Mesothelial cell of epicardium (in vitro differentiated cells): ENCODE measurements at regions not wholly inside any gene's neighbourhood (a gene's known extent, or its start where the extent isn't known, plus 50 kb on each side); places are given as distances from the start of the nearest gene placed in this dataset.

Source experiments
- DNase-seq, 2 experiments: peaks; one replicate each; pipeline ENCODE4 v3.0.0; 2021; ENCODE audit warnings: low spot score in 2 of 2; ENCODE audit not compliant: unreplicated experiment in 2 of 2
- H3K27ac Mint-ChIP-seq: 2 replicates; pipeline ENCODE4 v1.8.0; 2021; ENCODE audit warnings: mixed read lengths
- H3K27me3 Mint-ChIP-seq: 2 replicates; pipeline ENCODE4 v1.8.0; 2021; ENCODE audit warnings: low read depth, mixed read lengths
- H3K36me3 Mint-ChIP-seq: 2 replicates; pipeline ENCODE4 v1.8.0; 2021; ENCODE audit warnings: mixed read lengths
- H3K4me1 Mint-ChIP-seq: 2 replicates; pipeline ENCODE4 v1.8.0; 2021; ENCODE audit warnings: mixed read lengths
- H3K4me3 Mint-ChIP-seq: 2 replicates; pipeline ENCODE4 v1.8.0; 2021; ENCODE audit warnings: mild to moderate bottlenecking, moderate library complexity, mixed read lengths
- H3K9me3 Mint-ChIP-seq: 2 replicates; pipeline ENCODE4 v1.8.0; 2021; ENCODE audit warnings: mixed read lengths
- TF ChIP-seq, protein P1 (sequence below): fragments of 200-600 bp; sonication (generic); IDR thresholded peaks from one replicate; pipeline ENCODE4 v1.5.0; 2021; ENCODE audit warnings: antibody characterized with exemption; ENCODE audit not compliant: unreplicated experiment

DNA sequence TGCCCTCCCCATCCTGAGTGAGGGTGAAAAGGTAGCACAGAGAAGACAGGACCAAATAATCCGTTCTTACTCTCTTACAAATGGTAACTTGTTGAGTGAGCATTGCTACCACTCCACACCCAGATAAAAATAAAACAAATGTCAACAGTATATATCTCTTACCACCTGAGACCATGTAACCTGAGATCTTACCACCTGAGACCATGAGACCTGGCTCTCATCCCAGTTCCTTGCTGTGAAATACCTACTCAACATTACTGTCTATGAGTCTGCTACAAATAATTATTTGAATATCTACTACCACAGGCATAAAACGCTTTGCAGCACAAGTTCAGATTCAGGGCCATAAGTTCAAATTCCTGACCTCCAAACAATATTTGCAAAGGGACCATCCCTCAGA, 234.7 kb downstream of the C1D start:
- Mint-ChIP-seq H3K27ac (no peak overlapping the region), H3K27me3 (no peaks in the 10 kb centered on the region), H3K4me3 (no peak overlapping the region), H3K4me1 (peaks cover 17% of the 10 kb centered on the region), H3K9me3 (peaks cover 13% of the 10 kb centered on the region), H3K36me3 (no peaks in the 10 kb centered on the region)
- TF ChIP-seq, protein P1, sequence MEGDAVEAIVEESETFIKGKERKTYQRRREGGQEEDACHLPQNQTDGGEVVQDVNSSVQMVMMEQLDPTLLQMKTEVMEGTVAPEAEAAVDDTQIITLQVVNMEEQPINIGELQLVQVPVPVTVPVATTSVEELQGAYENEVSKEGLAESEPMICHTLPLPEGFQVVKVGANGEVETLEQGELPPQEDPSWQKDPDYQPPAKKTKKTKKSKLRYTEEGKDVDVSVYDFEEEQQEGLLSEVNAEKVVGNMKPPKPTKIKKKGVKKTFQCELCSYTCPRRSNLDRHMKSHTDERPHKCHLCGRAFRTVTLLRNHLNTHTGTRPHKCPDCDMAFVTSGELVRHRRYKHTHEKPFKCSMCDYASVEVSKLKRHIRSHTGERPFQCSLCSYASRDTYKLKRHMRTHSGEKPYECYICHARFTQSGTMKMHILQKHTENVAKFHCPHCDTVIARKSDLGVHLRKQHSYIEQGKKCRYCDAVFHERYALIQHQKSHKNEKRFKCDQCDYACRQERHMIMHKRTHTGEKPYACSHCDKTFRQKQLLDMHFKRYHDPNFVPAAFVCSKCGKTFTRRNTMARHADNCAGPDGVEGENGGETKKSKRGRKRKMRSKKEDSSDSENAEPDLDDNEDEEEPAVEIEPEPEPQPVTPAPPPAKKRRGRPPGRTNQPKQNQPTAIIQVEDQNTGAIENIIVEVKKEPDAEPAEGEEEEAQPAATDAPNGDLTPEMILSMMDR, result no peak
- DNase-seq, result no peak

DNA sequence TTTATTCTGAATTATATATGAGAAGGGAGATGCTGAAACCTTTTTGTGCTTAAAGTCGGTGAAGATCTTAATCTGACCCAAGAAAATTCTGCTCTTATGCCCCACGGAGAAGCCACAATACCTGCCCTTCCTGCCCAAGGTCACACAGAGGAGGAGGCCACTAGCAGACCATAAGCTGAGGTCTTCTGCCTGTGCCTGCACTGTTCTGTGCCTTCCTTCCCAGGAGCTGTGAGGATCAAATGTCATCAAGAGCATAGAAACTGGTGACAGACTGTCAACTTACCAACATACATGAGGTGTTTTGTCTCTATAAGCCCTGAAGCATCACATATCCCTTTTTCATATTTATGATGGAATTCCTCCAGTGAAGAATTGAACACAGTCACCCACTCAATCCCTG, 233.3 kb downstream of the C1D start:
- TF ChIP-seq, protein P1, result no peak
- Mint-ChIP-seq H3K4me3 (no peak overlapping the region), H3K36me3 (no peaks in the 10 kb centered on the region), H3K4me1 (peaks cover 11% of the 10 kb centered on the region), H3K27ac (no peak overlapping the region), H3K27me3 (no peaks in the 10 kb centered on the region), H3K9me3 (peaks cover 13% of the 10 kb centered on the region)
- DNase-seq, result no peak

DNA sequence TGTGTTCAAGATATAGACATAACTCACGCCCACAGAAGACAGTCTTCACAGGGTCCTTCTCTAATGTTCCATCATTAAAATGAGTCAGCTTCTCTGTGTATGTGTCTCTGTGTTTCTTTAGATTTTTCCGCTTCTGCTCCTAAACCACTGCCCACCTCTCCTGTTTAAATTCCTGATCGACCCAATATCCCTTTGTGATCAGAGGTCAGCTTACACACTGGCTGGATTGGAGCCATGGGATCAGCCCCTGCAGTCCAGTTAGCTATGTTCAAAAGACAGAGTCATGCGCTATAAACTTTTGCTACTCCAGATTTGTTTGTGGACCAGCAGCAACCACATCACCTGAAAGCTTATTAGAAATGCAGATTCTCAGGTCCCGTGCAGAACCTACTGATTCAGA, 229.2 kb downstream of the C1D start:
- no peaks in the 10 kb centered on the region for H3K9me3 Mint-ChIP-seq
- no peak overlapping the region for H3K4me3 Mint-ChIP-seq
- H3K36me3 Mint-ChIP-seq, result no peaks in the 10 kb centered on the region
- no peak overlapping the region for H3K27ac Mint-ChIP-seq
- DNase-seq, result no peak
- no peaks in the 10 kb centered on the region for H3K4me1 Mint-ChIP-seq
- TF ChIP-seq, protein P1, result no peak
- no peaks in the 10 kb centered on the region for H3K27me3 Mint-ChIP-seq

DNA sequence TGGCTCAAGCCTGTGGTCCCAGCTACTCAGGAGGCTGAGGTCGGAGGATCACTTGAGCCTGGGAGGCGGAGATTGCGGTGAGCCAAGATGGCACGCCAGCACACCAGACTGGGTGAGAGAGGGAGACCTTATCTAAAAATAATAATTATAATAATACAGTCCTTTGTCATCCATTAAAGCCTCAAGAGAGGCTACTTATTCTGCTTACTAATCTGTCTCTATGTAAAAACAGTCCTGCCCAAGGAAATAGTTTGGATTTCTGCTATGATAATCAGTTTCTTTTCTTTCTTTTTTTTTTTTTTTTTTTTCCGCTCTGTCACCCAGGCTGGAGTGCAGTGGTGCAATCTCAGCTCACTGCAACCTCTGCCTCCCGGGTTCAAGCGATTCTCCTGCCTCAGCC, 228.3 kb downstream of the C1D start:
- TF ChIP-seq, protein P1, result no peak
- DNase-seq, result no peak
- H3K27me3 Mint-ChIP-seq, result no peaks in the 10 kb centered on the region
- no peak overlapping the region for H3K4me3 Mint-ChIP-seq
- no peaks in the 10 kb centered on the region for H3K9me3 Mint-ChIP-seq
- H3K36me3 Mint-ChIP-seq, result no peaks in the 10 kb centered on the region
- H3K4me1 Mint-ChIP-seq, result peaks cover 2% of the 10 kb centered on the region
- H3K27ac Mint-ChIP-seq, result no peak overlapping the region

DNA sequence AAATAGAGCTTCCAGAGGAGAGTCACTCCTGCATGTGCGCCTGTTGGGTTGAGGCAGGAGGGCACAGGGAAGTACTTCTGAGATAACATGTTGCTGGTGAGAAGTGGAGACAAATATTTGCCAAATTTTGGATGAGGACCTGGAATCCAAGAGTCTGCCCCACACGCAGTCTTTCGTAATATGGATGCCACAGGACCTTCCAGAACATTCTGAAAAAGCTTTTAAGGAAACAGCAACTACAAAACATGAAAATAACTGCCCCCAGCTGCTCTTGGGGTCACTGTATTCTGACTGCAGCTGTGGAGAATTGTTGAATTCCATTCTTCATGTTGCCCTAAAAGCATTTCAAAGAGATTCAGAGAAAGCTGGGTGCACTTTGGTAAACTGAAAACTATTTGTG, 227.5 kb downstream of the C1D start:
- peaks cover 5% of the 10 kb centered on the region for H3K4me1 Mint-ChIP-seq

DNA sequence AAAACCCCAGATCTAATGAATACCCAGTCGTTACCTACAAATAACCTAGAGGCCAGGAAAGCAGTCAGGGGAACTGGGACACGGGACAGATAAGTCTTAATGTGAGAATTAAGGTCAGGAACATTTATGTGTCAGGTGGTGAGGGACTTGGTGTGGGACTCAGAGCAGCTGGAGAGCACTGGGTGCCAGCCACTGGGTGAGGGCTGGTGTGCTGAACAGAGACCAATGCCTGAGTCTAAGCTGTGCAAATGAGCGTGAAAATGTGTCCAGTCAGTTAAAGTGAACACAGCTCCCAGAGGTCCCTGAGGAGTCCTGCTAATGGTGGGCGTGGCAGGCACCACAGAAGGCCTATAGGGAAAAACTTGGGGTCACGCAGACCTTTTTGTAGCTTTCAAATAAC, 225.9 kb downstream of the C1D start:
- H3K4me1 Mint-ChIP-seq, result peaks cover 7% of the 10 kb centered on the region
- no peaks in the 10 kb centered on the region for H3K9me3 Mint-ChIP-seq
- H3K36me3 Mint-ChIP-seq, result no peaks in the 10 kb centered on the region
- no peaks in the 10 kb centered on the region for H3K27me3 Mint-ChIP-seq
- H3K4me3 Mint-ChIP-seq, result no peak overlapping the region
- H3K27ac Mint-ChIP-seq, result no peak overlapping the region
- DNase-seq, result no peak
- TF ChIP-seq, protein P1, result no peak

More for the DNA sequence above, 227.5 kb downstream of the C1D start:
- H3K27ac Mint-ChIP-seq, result no peak overlapping the region
- no peak overlapping the region for H3K4me3 Mint-ChIP-seq
- no peaks in the 10 kb centered on the region for H3K27me3 Mint-ChIP-seq
- no peaks in the 10 kb centered on the region for H3K36me3 Mint-ChIP-seq
- no peaks in the 10 kb centered on the region for H3K9me3 Mint-ChIP-seq
- TF ChIP-seq, protein P1, result no peak
- no peak for DNase-seq
